Trophoblast cell (in vitro differentiated cells and primary cell): ENCODE measurements at regions not wholly inside any gene's neighbourhood (a gene's known extent, or its start where the extent isn't known, plus 50 kb on each side); places are given as distances from the start of the nearest gene placed in this dataset.

Source experiments
- DNase-seq, 2 donors: peaks; one replicate each; pipeline ENCODE4 v3.0.0-alpha.2; 2016
- H2AFZ ChIP-seq: 2 replicates; pipeline ENCODE4 v1.6.1; 2013; ENCODE audit warnings: low read length, moderate library complexity, mild to moderate bottlenecking; ENCODE audit not compliant: insufficient read depth, poor library complexity
- H2AK5ac ChIP-seq: 2 replicates; pipeline ENCODE4 v1.6.1; 2013; ENCODE audit warnings: mild to moderate bottlenecking, low read length
- H2BK120ac ChIP-seq: 2 replicates; pipeline ENCODE4 v1.6.1; 2013; ENCODE audit warnings: low read length, mild to moderate bottlenecking, moderate library complexity; ENCODE audit not compliant: insufficient read depth, poor library complexity
- H2BK12ac ChIP-seq: 2 replicates; pipeline ENCODE4 v1.6.1; 2013; ENCODE audit warnings: mild to moderate bottlenecking, low read length, moderate library complexity
- H2BK5ac ChIP-seq: 2 replicates; pipeline ENCODE4 v1.6.1; 2013; ENCODE audit warnings: low read length, low read depth, moderate library complexity, mild to moderate bottlenecking; ENCODE audit not compliant: poor library complexity
- H3K14ac ChIP-seq: 2 replicates; pipeline ENCODE4 v1.6.1; 2013; ENCODE audit warnings: mild to moderate bottlenecking, low read length
- H3K18ac ChIP-seq: 2 replicates; pipeline ENCODE4 v1.6.1; 2013; ENCODE audit warnings: mild to moderate bottlenecking, low read length
- H3K23ac ChIP-seq: 2 replicates; pipeline ENCODE4 v1.6.1; 2013; ENCODE audit warnings: low read length
- H3K27ac ChIP-seq: 2 replicates; pipeline ENCODE4 v1.5.1; 2013; ENCODE audit warnings: low read depth, mild to moderate bottlenecking, inconsistent platforms, low read length, moderate library complexity
- H3K27me3 ChIP-seq: 2 replicates; pipeline ENCODE4 v1.6.1; 2013; ENCODE audit warnings: inconsistent platforms, mild to moderate bottlenecking, low read length, moderate library complexity; ENCODE audit not compliant: insufficient read depth
- H3K36me3 ChIP-seq, 2 experiments: 1 replicate in 1 of 2; 2 replicates in 1 of 2; pipeline ENCODE4 v1.6.1; 2013; ENCODE audit warnings: low read length in 2 of 2, mild to moderate bottlenecking in 2 of 2, moderate library complexity in 1 of 2; ENCODE audit not compliant: insufficient read depth in 2 of 2, control insufficient read depth in 1 of 2
- H3K4ac ChIP-seq: 2 replicates; pipeline ENCODE4 v1.6.1; 2013; ENCODE audit warnings: low read depth, mild to moderate bottlenecking, low read length, moderate library complexity
- H3K4me1 ChIP-seq, 2 experiments: 1 replicate in 1 of 2; 2 replicates in 1 of 2; pipeline ENCODE4 v1.6.1; 2013; ENCODE audit warnings: low read length in 2 of 2, mild to moderate bottlenecking in 2 of 2, moderate library complexity in 1 of 2; ENCODE audit not compliant: insufficient read depth in 2 of 2, control insufficient read depth in 1 of 2
- H3K4me2 ChIP-seq: 2 replicates; pipeline ENCODE4 v1.6.1; 2013; ENCODE audit warnings: inconsistent platforms, mild to moderate bottlenecking, low read length, moderate library complexity
- H3K4me3 ChIP-seq: 2 replicates; pipeline ENCODE4 v1.5.1; 2013; ENCODE audit warnings: mild to moderate bottlenecking, low read depth, low read length, inconsistent platforms
- H3K79me1 ChIP-seq: one replicate; pipeline ENCODE4 v1.6.1; 2013; ENCODE audit warnings: low read length
- H3K79me2 ChIP-seq: 2 replicates; pipeline ENCODE4 v1.6.1; 2013; ENCODE audit warnings: low read length, mild to moderate bottlenecking; ENCODE audit not compliant: control insufficient read depth, insufficient read depth, poor library complexity
- H3K9ac ChIP-seq: 2 replicates; pipeline ENCODE4 v1.6.1; 2013; ENCODE audit warnings: mild to moderate bottlenecking, low read length
- H3K9me3 ChIP-seq: 2 replicates; pipeline ENCODE4 v1.6.1; 2013; ENCODE audit warnings: low read depth, mild to moderate bottlenecking, control low read depth, inconsistent platforms, low read length; ENCODE audit not compliant: insufficient read depth
- H4K12ac ChIP-seq: 2 replicates; pipeline ENCODE4 v1.6.1; 2013; ENCODE audit warnings: low read depth, mild to moderate bottlenecking, low read length, moderate library complexity
- H4K8ac ChIP-seq: 2 replicates; pipeline ENCODE4 v1.6.1; 2013; ENCODE audit warnings: low read depth, mild to moderate bottlenecking, low read length, moderate library complexity
- H4K91ac ChIP-seq: one replicate; pipeline ENCODE4 v1.6.1; 2013; ENCODE audit warnings: low read depth, mild to moderate bottlenecking, low read length, moderate library complexity
- WGBS: extraction: QIAGEN DNeasy Blood & Tissue Kit; methylation state at CpG from one replicate; pipeline ENCODE4 v1.1.7; 2013; ENCODE audit warnings: missing lambda C conversion rate; ENCODE audit not compliant: insufficient read length, insufficient coverage; ENCODE audit errors: extremely low coverage; 5-methylcytosine and 5-hydroxymethylcytosine counted together

- H3K79me2 ChIP-seq = no peaks in the 10 kb centered on the region
- H3K23ac ChIP-seq = no peak overlapping the region
- DNase-seq = no peak
- no peak overlapping the region for H4K8ac ChIP-seq
- no peak overlapping the region for H3K9ac ChIP-seq
- no peaks in the 10 kb centered on the region for H3K79me1 ChIP-seq
- WGBS = no CpG with 5 or more reads among the region's 6 CpGs
- H3K9me3 ChIP-seq = no peaks in the 10 kb centered on the region
- no peaks in the 10 kb centered on the region for H3K27me3 ChIP-seq
- H3K4me1 ChIP-seq = no peaks in the 10 kb centered on the region
- H3K36me3 ChIP-seq = no peaks in the 10 kb centered on the region
- no peak overlapping the region for H3K18ac ChIP-seq
- H3K4me3 ChIP-seq = no peak overlapping the region
- no peak overlapping the region for H2BK5ac ChIP-seq
- H3K4ac ChIP-seq = no peak overlapping the region
- no peak overlapping the region for H2AFZ ChIP-seq
- H3K27ac ChIP-seq = no peak overlapping the region
- no peak overlapping the region for H2BK12ac ChIP-seq
- no peak overlapping the region for H4K91ac ChIP-seq
- H4K12ac ChIP-seq = no peak overlapping the region
- H3K4me2 ChIP-seq = no peak overlapping the region
- H3K14ac ChIP-seq = no peak overlapping the region
- no peak overlapping the region for H2BK120ac ChIP-seq
- H2AK5ac ChIP-seq = no peak overlapping the region
These were observed 353.6 kb downstream of the MAFB start for GRCh38 chr20:40335437-40335836.

GRCh38 chr20:40333591-40333990 is 355.4 kb downstream of the MAFB start:
- no peak overlapping the region for H3K14ac ChIP-seq
- H4K91ac ChIP-seq = no peak overlapping the region
- H3K4me1 ChIP-seq = no peaks in the 10 kb centered on the region
- H3K4me2 ChIP-seq = no peak overlapping the region
- no peaks in the 10 kb centered on the region for H3K27me3 ChIP-seq
- DNase-seq = no peak
- H2BK5ac ChIP-seq = no peak overlapping the region
- no peaks in the 10 kb centered on the region for H3K79me2 ChIP-seq
- H2BK12ac ChIP-seq = no peak overlapping the region
- H3K27ac ChIP-seq = no peak overlapping the region
- no peak overlapping the region for H2AK5ac ChIP-seq
- no peak overlapping the region for H2BK120ac ChIP-seq
- H3K4me3 ChIP-seq = no peak overlapping the region
- H3K36me3 ChIP-seq = no peaks in the 10 kb centered on the region
- H3K79me1 ChIP-seq = no peaks in the 10 kb centered on the region
- H3K9me3 ChIP-seq = no peaks in the 10 kb centered on the region
- H3K23ac ChIP-seq = no peak overlapping the region
- H2AFZ ChIP-seq = no peak overlapping the region
- no peak overlapping the region for H4K12ac ChIP-seq
- WGBS = no CpG with 5 or more reads among the region's 2 CpGs
- H4K8ac ChIP-seq = no peak overlapping the region
- no peak overlapping the region for H3K9ac ChIP-seq
- no peak overlapping the region for H3K18ac ChIP-seq
- H3K4ac ChIP-seq = no peak overlapping the region

DNA sequence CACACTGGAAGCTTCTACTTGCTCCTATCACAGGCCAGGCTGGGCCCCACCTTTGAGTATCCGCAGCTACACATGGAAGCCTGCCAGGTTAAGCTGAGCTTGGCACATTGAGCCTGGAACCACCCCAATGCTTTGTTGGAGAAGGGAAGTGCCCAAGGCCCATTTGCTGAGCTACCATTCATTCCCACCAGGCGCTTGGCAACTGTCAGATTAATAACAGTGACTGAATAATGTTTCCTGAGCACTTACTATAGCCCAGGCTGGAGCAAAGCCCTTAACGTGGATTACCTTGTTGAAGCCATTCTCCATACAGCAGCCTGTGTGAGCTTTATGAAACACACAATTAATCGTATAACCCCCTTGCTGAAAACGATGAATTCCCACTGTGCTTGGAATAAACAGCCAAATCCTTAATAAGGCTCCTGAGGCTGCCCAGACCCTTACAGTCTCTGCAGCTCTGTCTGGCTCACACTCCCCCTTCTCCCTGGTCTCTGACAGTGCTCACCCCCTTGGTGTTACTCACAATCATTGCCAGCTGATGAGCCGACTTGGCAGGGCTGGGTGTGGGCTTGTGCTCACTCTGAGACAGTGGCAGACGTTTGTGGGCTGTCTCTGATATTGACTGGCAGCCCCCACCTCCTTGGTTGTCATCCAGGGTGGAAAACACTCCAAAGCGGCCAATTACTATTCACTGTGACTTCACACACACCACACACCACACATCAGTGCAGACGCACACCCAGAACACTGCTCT is 357.1 kb downstream of the MAFB start:
- H2BK5ac ChIP-seq = no peak overlapping the region

GRCh38 chr20:40331249-40331648 is 357.8 kb downstream of the MAFB start:
- Histone ChIP-seq H4K12ac (no peak overlapping the region), H3K36me3 (no peaks in the 10 kb centered on the region), H4K91ac (no peak overlapping the region), H3K4ac (no peak overlapping the region), H3K27me3 (no peaks in the 10 kb centered on the region), H3K9ac (no peak overlapping the region), H3K23ac (no peak overlapping the region), H3K79me2 (no peaks in the 10 kb centered on the region), H2BK12ac (no peak overlapping the region), H3K18ac (no peak overlapping the region), H3K14ac (no peak overlapping the region), H3K79me1 (no peaks in the 10 kb centered on the region), H2AFZ (peak overlapping the region; percentile 25), H2AK5ac (no peak overlapping the region), H2BK120ac (no peak overlapping the region), H3K9me3 (no peaks in the 10 kb centered on the region), H3K4me3 (no peak overlapping the region), H3K4me1 (no peaks in the 10 kb centered on the region), H4K8ac (no peak overlapping the region), H3K4me2 (no peak overlapping the region), H2BK5ac (no peak overlapping the region), H3K27ac (no peak overlapping the region)
- WGBS = no CpG with 5 or more reads among the region's 3 CpGs
- DNase-seq = peak in 1 of 2 donors; percentile 26

More for the DNA sequence above, 357.1 kb downstream of the MAFB start:
- Histone ChIP-seq H3K18ac (no peak overlapping the region), H3K36me3 (no peaks in the 10 kb centered on the region), H3K4me1 (no peaks in the 10 kb centered on the region), H4K8ac (no peak overlapping the region), H2BK120ac (no peak overlapping the region), H2AK5ac (no peak overlapping the region), H3K27me3 (no peaks in the 10 kb centered on the region), H3K9ac (no peak overlapping the region), H4K91ac (no peak overlapping the region), H3K4ac (no peak overlapping the region), H2AFZ (no peak overlapping the region), H3K79me1 (no peaks in the 10 kb centered on the region), H3K27ac (no peak overlapping the region), H3K4me3 (no peak overlapping the region), H3K23ac (no peak overlapping the region), H3K9me3 (no peaks in the 10 kb centered on the region), H4K12ac (no peak overlapping the region), H3K4me2 (no peak overlapping the region), H3K14ac (no peak overlapping the region), H2BK12ac (no peak overlapping the region), H3K79me2 (no peaks in the 10 kb centered on the region)
- no peak for DNase-seq
- no CpG with 5 or more reads among the region's 9 CpGs for WGBS
